NCI-H345 treated with DMSO at 0.1 percent for 48 hours (cell line): ENCODE measurements at regions not wholly inside any gene's neighbourhood (a gene's known extent, or its start where the extent isn't known, plus 50 kb on each side); places are given as distances from the start of the nearest gene placed in this dataset.
"Not testable (repeated sequence)": the region's sequence is repeated elsewhere in the genome, so short reads cannot be mapped to it uniquely, and the experiment has no call there.

ENCODE experiments used
- DNase-seq: peaks from one replicate; lab custom pipeline; 2025; ENCODE audit not compliant: unreplicated experiment; lab: John Stamatoyannopoulos, UW

GRCh38 chr3:169029674-169030285 is 633.7 kb downstream of the MECOM start:
- DNase-seq: no peak

GRCh38 chr3:169028716-169029115 is 634.8 kb downstream of the MECOM start:
- DNase-seq: no peak

DNA sequence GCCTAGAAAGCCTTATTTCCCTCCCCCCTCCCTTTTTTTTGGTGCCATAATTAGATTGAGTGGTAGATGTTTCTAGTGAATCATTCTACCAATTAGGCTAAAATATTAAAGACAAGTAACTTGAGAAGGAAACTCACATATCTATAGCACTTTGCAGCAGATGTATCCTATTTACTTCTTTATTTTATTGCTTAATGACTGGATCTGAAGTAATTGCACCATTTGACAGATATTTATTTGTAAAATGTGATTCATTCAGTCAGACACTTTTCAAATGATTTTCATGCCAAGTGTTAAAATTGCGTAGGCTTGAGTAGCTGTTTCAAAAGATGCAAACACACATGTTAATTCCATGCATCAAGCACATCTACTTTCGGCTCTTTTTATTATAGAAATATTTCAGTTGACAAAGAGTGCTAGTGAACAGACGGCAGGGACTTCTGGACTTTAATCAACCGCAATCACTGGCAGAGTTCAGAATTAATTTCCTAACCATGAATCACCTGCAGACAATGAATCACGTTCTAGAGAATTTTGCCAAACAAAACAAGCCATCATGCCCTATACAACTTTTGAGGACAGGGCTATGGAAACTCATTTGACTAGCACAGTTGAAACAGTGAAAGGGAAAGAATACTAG is 636.8 kb downstream of the MECOM start:
- DNase-seq: no peak

DNA sequence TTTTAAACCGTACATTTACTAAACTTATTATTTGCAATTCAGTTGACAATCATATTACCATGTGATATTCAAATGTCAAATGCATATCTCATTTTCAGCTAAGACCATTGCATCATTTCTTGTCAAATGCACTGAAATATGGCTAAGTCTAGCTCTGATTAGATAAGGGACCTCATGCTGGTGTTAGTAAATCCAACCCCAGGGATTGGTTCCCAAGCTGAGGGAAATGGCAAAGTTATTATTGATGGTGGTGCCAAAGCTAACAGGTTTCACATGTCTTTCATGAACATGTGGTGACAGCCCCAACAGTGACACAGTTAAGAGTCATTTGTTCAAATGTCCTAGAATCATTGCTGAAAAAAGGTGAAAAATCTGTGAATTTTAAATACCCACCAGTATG is 641.1 kb downstream of the MECOM start:
- DNase-seq: no peak

DNA sequence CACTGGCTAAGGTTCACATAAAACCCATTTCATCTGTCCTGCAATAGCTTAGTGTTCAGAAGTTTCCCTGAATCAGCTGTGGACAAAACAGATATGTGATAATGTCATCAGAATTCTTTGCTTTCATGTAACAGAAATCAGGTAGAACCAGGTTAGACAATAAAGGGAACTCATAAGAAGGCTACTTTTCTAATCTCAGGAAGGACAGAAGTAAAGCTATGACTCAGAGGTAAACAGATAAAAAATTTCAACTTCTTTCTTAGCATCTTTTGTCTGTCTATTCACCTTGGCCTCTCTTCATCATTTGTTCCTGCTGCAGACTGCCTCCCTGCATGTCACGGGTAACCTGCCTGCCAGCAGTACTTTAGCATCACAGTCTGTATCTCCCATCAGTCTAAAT is 643.1 kb downstream of the MECOM start:
- no peak for DNase-seq

DNA sequence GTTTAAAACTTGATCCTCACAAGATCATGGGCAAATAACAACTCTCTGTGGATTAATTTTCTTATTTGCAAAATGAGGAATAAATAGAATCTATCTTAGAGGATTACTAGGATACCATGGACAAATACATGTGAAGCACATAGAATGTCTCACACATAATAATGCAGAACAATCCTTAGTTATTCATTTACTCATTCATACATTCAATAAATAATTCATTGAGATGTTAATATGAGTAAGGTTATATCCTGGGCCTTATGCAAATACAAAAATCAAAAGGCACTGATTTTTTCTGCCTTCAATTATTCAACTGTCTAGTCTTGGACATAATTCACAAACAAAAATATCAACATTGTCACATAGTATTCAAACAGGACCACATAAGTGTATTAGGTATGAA is 654.1 kb downstream of the MECOM start:
- no peak for DNase-seq

GRCh38 chr3:169008776-169009358 is 654.6 kb downstream of the MECOM start:
- no peak for DNase-seq

DNA sequence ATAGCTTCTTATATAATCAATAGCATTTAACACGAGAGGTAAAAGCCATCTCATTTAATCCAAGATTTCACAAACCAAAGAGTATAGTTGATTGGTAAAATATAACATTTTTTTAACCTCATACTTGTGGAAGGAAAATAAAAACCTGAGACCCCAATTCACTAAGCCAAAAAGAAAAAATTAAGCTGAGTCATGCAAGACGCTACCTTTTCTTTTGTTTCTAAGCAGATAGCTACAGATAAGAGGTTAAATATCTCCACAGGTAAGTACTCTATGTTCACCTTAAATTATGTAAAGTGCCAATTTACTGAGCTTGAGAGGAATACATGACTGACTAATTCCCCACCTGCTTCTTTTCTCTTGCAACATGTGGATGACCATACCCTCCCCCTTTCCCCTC is 656.4 kb downstream of the MECOM start:
- DNase-seq: no peak

GRCh38 chr3:169006398-169006797 is 657.1 kb downstream of the MECOM start:
- not testable (repeated sequence) for DNase-seq

DNA sequence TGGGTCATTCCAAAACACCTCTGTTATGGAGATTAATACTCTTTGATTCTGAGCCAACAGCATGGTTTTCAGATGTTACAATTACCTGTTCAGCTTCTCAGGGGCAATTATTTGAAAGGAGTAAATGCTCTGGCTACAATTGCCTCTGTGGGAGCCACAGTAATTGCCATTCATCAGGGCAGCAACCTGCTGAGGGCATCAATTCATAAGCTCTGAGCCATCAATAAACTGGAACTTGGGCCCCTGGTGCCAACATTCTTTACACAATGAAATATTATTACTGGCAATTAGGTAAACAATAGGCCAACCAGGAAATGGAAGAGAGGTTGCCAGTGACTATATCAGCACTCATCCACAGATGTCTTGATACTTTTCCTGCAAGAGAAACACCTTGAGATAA is 660.8 kb downstream of the MECOM start:
- DNase-seq: no peak

GRCh38 chr3:168998792-168999191 is 664.7 kb downstream of the MECOM start:
- no peak for DNase-seq

DNA sequence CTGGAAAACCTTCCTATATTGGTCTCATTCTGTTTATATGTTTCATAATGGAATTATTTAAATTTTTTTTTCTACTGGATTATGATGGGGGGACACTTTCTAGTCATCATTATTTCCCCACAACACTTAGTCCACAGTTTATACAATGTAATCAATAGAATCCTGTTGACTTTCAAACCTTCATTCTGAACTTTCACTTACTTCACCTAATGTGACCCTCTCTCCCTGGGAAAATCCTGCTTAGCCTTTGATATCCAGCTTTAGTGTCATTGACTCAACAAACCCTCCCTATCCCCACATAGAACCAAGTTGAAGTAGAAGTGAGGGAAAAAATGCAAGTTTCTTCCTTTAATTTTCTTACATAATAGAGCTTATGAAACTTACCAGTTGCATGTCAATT is 666.0 kb downstream of the MECOM start:
- no peak for DNase-seq

- DNase-seq: no peak
Observed at GRCh38 chr3:168996622-168997021, 666.9 kb downstream of the MECOM start.

GRCh38 chr3:168995129-168995528 is 668.4 kb downstream of the MECOM start:
- DNase-seq: no peak

DNA sequence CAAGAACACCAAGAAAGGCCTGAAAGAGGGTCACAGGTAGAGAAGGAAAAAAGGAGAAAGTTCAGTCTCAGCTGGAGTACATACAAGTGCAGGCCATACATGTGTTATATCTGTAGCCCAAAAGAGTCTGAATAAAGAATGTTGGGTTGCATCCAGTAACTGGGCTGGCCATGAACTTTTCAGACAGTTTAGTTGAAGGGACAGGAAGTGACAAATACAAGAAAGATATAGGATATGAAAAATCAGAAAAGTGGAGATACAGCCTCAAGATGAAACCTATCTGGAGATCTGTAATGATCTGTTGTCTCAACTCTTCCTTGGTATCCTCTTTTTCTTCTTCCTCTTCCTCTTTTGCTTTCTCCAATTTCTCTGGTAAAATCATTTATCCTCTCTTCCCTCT is 671.7 kb downstream of the MECOM start:
- DNase-seq: no peak

DNA sequence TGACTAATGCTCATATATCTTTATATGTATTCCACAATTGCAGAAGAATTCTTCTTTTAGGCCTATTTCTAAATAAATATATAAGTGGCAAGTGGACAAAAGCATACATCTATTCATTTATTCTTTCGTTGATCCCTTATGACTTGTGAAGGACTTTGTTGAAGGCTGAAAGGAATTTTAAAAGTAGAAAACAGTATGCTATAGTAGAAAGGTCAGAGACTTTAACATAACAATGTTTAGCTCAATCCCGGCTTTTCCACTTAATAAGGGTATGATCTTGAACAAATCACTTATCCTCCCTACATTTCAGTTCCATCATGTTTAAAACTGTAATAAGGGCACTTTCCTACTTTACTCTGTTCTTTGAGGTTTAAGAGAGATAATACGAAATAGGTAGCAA is 672.9 kb downstream of the MECOM start:
- no peak for DNase-seq

- no peak for DNase-seq
Observed at GRCh38 chr3:168990134-168990533, 673.4 kb downstream of the MECOM start.

DNA sequence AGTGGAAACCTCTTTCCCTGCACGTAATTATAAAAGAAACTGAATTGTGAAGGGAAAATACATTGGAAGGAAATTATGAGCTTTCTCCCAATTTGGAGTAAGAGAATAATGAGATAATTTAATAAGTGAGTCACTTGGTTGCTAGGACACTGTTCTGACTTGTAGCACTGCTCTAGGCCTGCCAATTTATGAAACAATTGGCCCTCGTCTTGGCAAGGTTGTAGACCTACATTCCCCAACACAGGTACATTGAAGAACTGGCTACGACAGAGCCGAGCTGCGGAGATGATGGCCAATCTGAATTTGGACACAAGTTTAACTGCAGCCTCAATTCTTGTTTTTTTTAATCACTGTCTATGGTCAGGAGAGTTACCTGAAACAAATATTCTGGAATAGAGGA is 674.1 kb downstream of the MECOM start:
- DNase-seq: no peak

GRCh38 chr3:168988853-168989252 is 674.7 kb downstream of the MECOM start:
- no peak for DNase-seq

- DNase-seq: no peak
Observed at GRCh38 chr3:168984872-168985271, 678.6 kb downstream of the MECOM start.

GRCh38 chr3:168983046-168983445 is 680.5 kb downstream of the MECOM start:
- no peak for DNase-seq

DNA sequence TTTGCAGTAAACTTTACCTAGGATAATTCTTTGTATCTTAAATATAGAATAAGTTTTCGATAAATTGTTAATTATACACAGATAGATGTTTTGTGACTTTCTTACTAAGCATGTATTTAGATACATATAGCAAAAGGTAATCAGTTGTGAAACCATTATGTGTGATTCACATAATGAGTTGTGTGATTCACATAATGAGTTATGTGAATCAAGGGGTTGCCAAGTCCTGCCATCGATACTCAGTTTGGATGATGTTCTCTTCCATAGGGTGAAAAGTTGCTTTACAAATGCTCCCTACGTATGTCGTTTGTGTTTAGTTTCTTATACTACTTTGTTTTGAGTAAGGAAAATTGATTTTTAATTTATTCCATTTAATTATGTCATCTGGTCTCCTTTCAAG is 682.1 kb downstream of the MECOM start:
- no peak for DNase-seq
